Coronary artery (tissue), 2 donors: ENCODE measurements at regions not wholly inside any gene's neighbourhood (a gene's known extent, or its start where the extent isn't known, plus 50 kb on each side); places are given as distances from the start of the nearest gene placed in this dataset.

Source experiments
- DNase-seq: peaks from one replicate; pipeline ENCODE4 v3.0.0-alpha.2; 2017; ENCODE audit warnings: low spot score
- H3K27ac ChIP-seq, 2 donors: fragments of 200-600 bp; sonication (generic); one replicate each; pipeline ENCODE4 v1.5.1; 2016 to 2019
- H3K4me3 ChIP-seq: fragments of 200-600 bp; sonication (generic); 2 replicates; pipeline ENCODE4 v1.5.1; 2016; ENCODE audit warnings: mild to moderate bottlenecking, moderate library complexity
- CTCF ChIP-seq: fragments of 200-600 bp; sonication (generic); IDR thresholded peaks from one replicate; pipeline ENCODE4 v1.5.1; 2019; ENCODE audit warnings: antibody characterized with exemption

GRCh38 chr4:20590849-20591248 lies 109.4 kb upstream of the PACRGL start:
- Histone ChIP-seq H3K27ac (no peak overlapping the region), H3K4me3 (no peak overlapping the region)
- TF ChIP-seq CTCF, result no peak
- DNase-seq, result no peak

- TF ChIP-seq CTCF, result no peak
- no peak overlapping the region for H3K27ac ChIP-seq
- DNase-seq, result no peak
- H3K4me3 ChIP-seq, result no peak overlapping the region
Measured at GRCh38 chr4:20591571-20591970, 108.7 kb upstream of the PACRGL start.

GRCh38 chr4:20592013-20592412 lies 108.2 kb upstream of the PACRGL start:
- H3K4me3 ChIP-seq, result no peak overlapping the region
- no peak for DNase-seq
- no peak for TF ChIP-seq CTCF
- no peak overlapping the region for H3K27ac ChIP-seq

GRCh38 chr4:20592663-20593062 lies 107.6 kb upstream of the PACRGL start:
- H3K4me3 ChIP-seq, result no peak overlapping the region
- H3K27ac ChIP-seq, result no peak overlapping the region
- DNase-seq, result no peak
- no peak for TF ChIP-seq CTCF

GRCh38 chr4:20598626-20599025 lies 101.6 kb upstream of the PACRGL start:
- H3K27ac ChIP-seq, result no peak overlapping the region
- H3K4me3 ChIP-seq, result no peak overlapping the region
- TF ChIP-seq CTCF, result no peak
- DNase-seq, result no peak

GRCh38 chr4:20603671-20604313 lies 96.5 kb upstream of the PACRGL start:
- DNase-seq, result no peak
- TF ChIP-seq CTCF, result no peak
- H3K4me3 ChIP-seq, result no peak overlapping the region
- H3K27ac ChIP-seq, result no peak overlapping the region

- no peak overlapping the region for H3K27ac ChIP-seq
- no peak overlapping the region for H3K4me3 ChIP-seq
- no peak for DNase-seq
- no peak for TF ChIP-seq CTCF
Measured at GRCh38 chr4:20612313-20612712, 87.9 kb upstream of the PACRGL start.
